HG03342 (cell line): ENCODE measurements at regions not wholly inside any gene's neighbourhood (a gene's known extent, or its start where the extent isn't known, plus 50 kb on each side); places are given as distances from the start of the nearest gene placed in this dataset.
A peak's percentile ranks its signal among the peaks of the same experiment; 100 is the strongest.

Experiments used
- ATAC-seq: cut with Tn5 transposase; IDR thresholded peaks from one replicate; pipeline ENCODE4 v1.9.1; 2021; ENCODE audit warnings: mild to moderate bottlenecking, moderate library complexity; ENCODE audit not compliant: unreplicated experiment

GRCh38 chr13:89845874-89846273 is 1501.6 kb upstream of the MIR17HG start:
- ATAC-seq, result no peak

GRCh38 chr13:89846926-89847585 is 1500.4 kb upstream of the MIR17HG start:
- no peak for ATAC-seq

- ATAC-seq, result peak; percentile 75
These were observed 1494.9 kb upstream of the MIR17HG start for GRCh38 chr13:89852570-89852969.

GRCh38 chr13:89856512-89856911 is 1491.0 kb upstream of the MIR17HG start:
- no peak for ATAC-seq

- ATAC-seq, result no peak
These were observed 1490.0 kb upstream of the MIR17HG start for GRCh38 chr13:89857502-89857901.

GRCh38 chr13:89862011-89862690 is 1485.3 kb upstream of the MIR17HG start:
- ATAC-seq, result no peak

GRCh38 chr13:89862691-89863036 is 1484.8 kb upstream of the MIR17HG start:
- ATAC-seq, result no peak

- no peak for ATAC-seq
These were observed 1482.1 kb upstream of the MIR17HG start for GRCh38 chr13:89865164-89866064.

GRCh38 chr13:89869312-89869711 is 1478.2 kb upstream of the MIR17HG start:
- no peak for ATAC-seq

GRCh38 chr13:89878904-89879303 is 1468.6 kb upstream of the MIR17HG start:
- no peak for ATAC-seq

GRCh38 chr13:89880201-89880600 is 1467.3 kb upstream of the MIR17HG start:
- no peak for ATAC-seq

- no peak for ATAC-seq
These were observed 1463.5 kb upstream of the MIR17HG start for GRCh38 chr13:89883893-89884448.

GRCh38 chr13:89890806-89891205 is 1456.7 kb upstream of the MIR17HG start:
- ATAC-seq, result no peak

- no peak for ATAC-seq
These were observed 1456.1 kb upstream of the MIR17HG start for GRCh38 chr13:89891416-89891815.

- ATAC-seq, result peak; percentile 83
These were observed 1449.8 kb upstream of the MIR17HG start for GRCh38 chr13:89897681-89898080.

GRCh38 chr13:89899302-89900103 is 1448.0 kb upstream of the MIR17HG start:
- no peak for ATAC-seq

GRCh38 chr13:89900104-89900765 is 1447.3 kb upstream of the MIR17HG start:
- ATAC-seq, result no peak

- no peak for ATAC-seq
These were observed 1445.3 kb upstream of the MIR17HG start for GRCh38 chr13:89902223-89902622.

GRCh38 chr13:89903115-89903514 is 1444.4 kb upstream of the MIR17HG start:
- ATAC-seq, result no peak

GRCh38 chr13:89910166-89910565 is 1437.3 kb upstream of the MIR17HG start:
- ATAC-seq, result no peak
